Activated CD8-positive, alpha-beta T cell treated with anti-CD3 and anti-CD28 coated beads, Interleukin-2, amount 10 ng/mL, durations not matched to agents 7 days and 5 days (primary cell): ENCODE measurements at regions not wholly inside any gene's neighbourhood (a gene's known extent, or its start where the extent isn't known, plus 50 kb on each side); places are given as distances from the start of the nearest gene placed in this dataset.

Experiments used
- ATAC-seq: fragments of 150-1000 bp; cut with Tn5 transposase; one replicate; pipeline ENCODE4 v1.10.0; 2021; ENCODE audit warnings: moderate library complexity
- CTCF ChIA-PET: fragments of 350-600 bp; sonication (Branson Sonifier 250); formaldehyde crosslinking; loops from one replicate; lab custom pipeline; 2021; ENCODE audit warnings: antibody characterized with exemption; lab: Charles Lee
- POLR2A ChIA-PET: fragments of 350-600 bp; sonication (Branson Sonifier 250); formaldehyde crosslinking; loops from one replicate; lab custom pipeline; 2021; ENCODE audit warnings: antibody characterized with exemption; lab: Charles Lee
- DNase-seq: peaks from one replicate; pipeline ENCODE4 v3.0.0-alpha.2; 2020
- H3K27ac Mint-ChIP-seq: one replicate; pipeline ENCODE4 v1.8.0; 2021; ENCODE audit warnings: mild to moderate bottlenecking, mixed read lengths
- H3K27me3 Mint-ChIP-seq: one replicate; pipeline ENCODE4 v1.8.0; 2021; ENCODE audit warnings: low read depth, mixed read lengths
- H3K36me3 Mint-ChIP-seq: one replicate; pipeline ENCODE4 v1.8.0; 2021; ENCODE audit warnings: low read depth, mixed read lengths
- H3K4me1 Mint-ChIP-seq: one replicate; pipeline ENCODE4 v1.8.0; 2021; ENCODE audit warnings: low read depth, mixed read lengths
- H3K4me3 Mint-ChIP-seq: one replicate; pipeline ENCODE4 v1.8.0; 2021; ENCODE audit warnings: mild to moderate bottlenecking, mixed read lengths
- H3K9me3 Mint-ChIP-seq: one replicate; pipeline ENCODE4 v1.8.0; 2022; ENCODE audit warnings: mixed read lengths; ENCODE audit not compliant: insufficient read depth

DNA sequence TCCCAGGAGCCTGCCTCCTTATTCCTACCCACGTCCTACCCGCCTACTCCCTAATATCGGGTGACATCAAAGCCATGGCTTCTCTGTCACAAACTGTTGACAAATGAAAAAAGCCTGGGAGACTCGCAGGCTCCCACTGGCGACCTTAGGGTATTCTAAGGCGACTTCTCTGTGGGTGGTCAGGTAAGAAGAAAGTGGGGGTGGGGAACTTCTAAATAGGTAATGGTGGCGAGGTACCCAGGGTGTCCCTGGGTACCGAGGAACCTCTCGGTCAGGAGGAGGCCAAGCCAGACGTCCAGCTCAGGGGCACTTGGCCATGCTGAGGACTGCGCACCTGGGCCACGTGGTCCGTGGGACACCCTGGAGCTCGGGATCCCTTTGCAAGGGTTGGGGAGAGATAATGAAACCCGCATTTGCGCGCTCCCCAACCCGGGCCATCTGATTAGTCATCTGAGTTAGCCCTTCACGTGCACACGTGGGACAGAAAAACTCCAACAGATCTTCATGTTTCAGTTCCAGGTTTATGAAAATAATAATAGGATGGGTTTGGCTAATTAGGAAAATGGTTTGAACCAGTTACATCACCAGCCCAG lies 78.2 kb downstream of the NR2F2 start:
- H3K27ac Mint-ChIP-seq = no peak overlapping the region
- POLR2A ChIA-PET = no interaction called here
- CTCF ChIA-PET = no interaction called here

GRCh38 chr15:96409215-96410138 lies 79.0 kb downstream of the NR2F2 start:
- Mint-ChIP-seq H3K9me3 (no peaks in the 10 kb centered on the region), H3K4me1 (no peaks in the 10 kb centered on the region), H3K27ac (no peak overlapping the region), H3K36me3 (no peaks in the 10 kb centered on the region), H3K27me3 (peaks cover 55% of the 10 kb centered on the region), H3K4me3 (no peak overlapping the region)
- ChIA-PET CTCF (interaction anchor here (1.4 kb wide), 1 partner anchor 46 kb away, joined by 3 read pairs; no protein-coding TSS in a partner anchor), POLR2A (no interaction called here)
- DNase-seq (no peak), ATAC-seq (no peak)

More for the DNA sequence above, 78.2 kb downstream of the NR2F2 start:
- ATAC-seq (no peak), DNase-seq (no peak)
- H3K36me3 Mint-ChIP-seq = no peaks in the 10 kb centered on the region
- H3K4me1 Mint-ChIP-seq = no peaks in the 10 kb centered on the region
- no peak overlapping the region for H3K4me3 Mint-ChIP-seq
- H3K27me3 Mint-ChIP-seq = peaks cover 47% of the 10 kb centered on the region
- H3K9me3 Mint-ChIP-seq = no peaks in the 10 kb centered on the region

DNA sequence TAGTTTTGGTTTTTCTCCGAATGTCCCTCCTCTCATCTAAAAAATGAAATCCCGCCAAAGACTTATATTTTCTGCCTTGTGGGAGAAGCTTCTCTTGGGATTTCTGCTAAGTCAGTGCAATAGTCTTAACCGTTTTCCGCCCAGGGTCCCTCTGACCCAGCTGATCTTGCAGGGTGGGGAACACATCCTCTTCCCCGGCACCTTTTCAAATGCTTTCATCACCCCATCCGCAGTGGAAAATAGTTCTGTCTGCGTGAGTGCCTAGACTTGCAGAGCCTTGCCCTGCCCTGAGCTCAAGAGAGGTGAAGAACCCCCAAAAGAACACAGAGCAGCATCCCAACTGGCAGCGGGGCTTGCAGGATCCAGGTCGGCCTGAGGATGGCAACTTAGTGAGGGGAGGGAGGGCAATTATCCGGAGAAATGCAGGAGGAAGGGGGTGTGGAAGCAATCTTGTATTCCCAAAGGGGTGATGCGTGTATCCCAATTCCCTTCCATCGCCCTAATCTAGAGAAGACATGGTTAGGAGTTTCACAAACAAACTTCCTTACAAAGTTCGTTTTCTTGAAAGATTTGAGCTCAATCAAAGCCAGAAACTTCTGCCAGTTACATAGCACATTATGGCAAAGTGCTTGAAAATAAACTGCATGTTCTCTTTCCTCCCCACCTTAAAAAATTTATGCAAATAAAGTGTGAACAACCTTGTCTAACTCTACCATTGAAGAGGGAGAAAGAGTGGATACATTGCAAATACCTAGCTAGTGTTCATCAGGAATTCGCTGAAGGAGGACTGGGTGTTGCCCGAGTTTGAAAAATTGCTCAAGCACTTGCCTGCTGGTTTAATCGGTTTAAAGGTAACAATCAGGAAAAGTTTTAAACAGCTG lies 79.9 kb downstream of the NR2F2 start:
- no peak overlapping the region for H3K27ac Mint-ChIP-seq
- H3K9me3 Mint-ChIP-seq = no peaks in the 10 kb centered on the region
- DNase-seq (no peak), ATAC-seq (no peak)
- no peaks in the 10 kb centered on the region for H3K4me1 Mint-ChIP-seq
- H3K27me3 Mint-ChIP-seq = peaks cover 65% of the 10 kb centered on the region
- CTCF ChIA-PET = interaction anchor here (1.4 kb wide), 1 partner anchor 47 kb away, joined by 3 read pairs; no protein-coding TSS in a partner anchor
- POLR2A ChIA-PET = no interaction called here
- no peak overlapping the region for H3K4me3 Mint-ChIP-seq
- H3K36me3 Mint-ChIP-seq = no peaks in the 10 kb centered on the region

GRCh38 chr15:96411056-96412031 lies 80.8 kb downstream of the NR2F2 start:
- H3K27me3 Mint-ChIP-seq = peaks cover 69% of the 10 kb centered on the region
- ChIA-PET POLR2A (no interaction called here), CTCF (interaction anchor here (1.4 kb wide), 1 partner anchor 48 kb away, joined by 3 read pairs; no protein-coding TSS in a partner anchor)
- H3K4me3 Mint-ChIP-seq = no peak overlapping the region
- H3K9me3 Mint-ChIP-seq = no peaks in the 10 kb centered on the region
- H3K27ac Mint-ChIP-seq = no peak overlapping the region
- no peaks in the 10 kb centered on the region for H3K4me1 Mint-ChIP-seq
- no peak for DNase-seq
- H3K36me3 Mint-ChIP-seq = no peaks in the 10 kb centered on the region
- ATAC-seq = no peak

GRCh38 chr15:96412045-96412905 lies 81.8 kb downstream of the NR2F2 start:
- POLR2A ChIA-PET = no interaction called here
- Mint-ChIP-seq H3K27ac (no peak overlapping the region), H3K9me3 (no peaks in the 10 kb centered on the region), H3K36me3 (no peaks in the 10 kb centered on the region), H3K4me1 (no peaks in the 10 kb centered on the region), H3K27me3 (peaks cover 75% of the 10 kb centered on the region), H3K4me3 (no peak overlapping the region)
- CTCF ChIA-PET = no interaction called here
- ATAC-seq (no peak), DNase-seq (no peak)

DNA sequence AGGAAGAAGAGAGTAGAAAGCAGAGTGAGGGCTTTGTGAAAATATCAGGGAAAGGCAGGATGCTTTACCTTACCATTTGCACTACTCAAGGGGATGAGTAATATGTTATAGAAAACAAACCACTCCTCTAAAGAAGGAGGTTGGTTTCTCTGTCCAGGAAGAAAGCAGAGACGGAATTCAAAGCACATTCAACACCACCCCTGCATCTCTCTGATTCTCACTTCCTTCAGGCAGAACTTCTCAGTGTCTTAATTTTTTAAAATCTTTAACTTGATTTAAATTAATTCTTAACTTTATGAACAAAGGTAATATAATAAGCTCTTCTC lies 82.4 kb downstream of the NR2F2 start:
- ChIA-PET CTCF (no interaction called here), POLR2A (no interaction called here)
- DNase-seq (no peak), ATAC-seq (no peak)
- no peaks in the 10 kb centered on the region for H3K9me3 Mint-ChIP-seq
- peaks cover 75% of the 10 kb centered on the region for H3K27me3 Mint-ChIP-seq
- no peak overlapping the region for H3K27ac Mint-ChIP-seq
- H3K36me3 Mint-ChIP-seq = no peaks in the 10 kb centered on the region
- no peaks in the 10 kb centered on the region for H3K4me1 Mint-ChIP-seq
- H3K4me3 Mint-ChIP-seq = no peak overlapping the region

- Mint-ChIP-seq H3K27me3 (peaks cover 80% of the 10 kb centered on the region), H3K9me3 (no peaks in the 10 kb centered on the region), H3K27ac (no peak overlapping the region), H3K4me3 (no peak overlapping the region), H3K4me1 (no peaks in the 10 kb centered on the region), H3K36me3 (no peaks in the 10 kb centered on the region)
- POLR2A ChIA-PET = no interaction called here
- DNase-seq (no peak), ATAC-seq (no peak)
- CTCF ChIA-PET = no interaction called here
Measured at GRCh38 chr15:96413657-96414056, 83.2 kb downstream of the NR2F2 start.

GRCh38 chr15:96414875-96415274 lies 84.4 kb downstream of the NR2F2 start:
- Mint-ChIP-seq H3K27ac (no peak overlapping the region), H3K4me3 (no peak overlapping the region), H3K4me1 (no peaks in the 10 kb centered on the region), H3K9me3 (no peaks in the 10 kb centered on the region), H3K27me3 (peaks cover 76% of the 10 kb centered on the region), H3K36me3 (no peaks in the 10 kb centered on the region)
- no peak for ATAC-seq
- no peak for DNase-seq
- CTCF ChIA-PET = no interaction called here
- POLR2A ChIA-PET = no interaction called here

DNA sequence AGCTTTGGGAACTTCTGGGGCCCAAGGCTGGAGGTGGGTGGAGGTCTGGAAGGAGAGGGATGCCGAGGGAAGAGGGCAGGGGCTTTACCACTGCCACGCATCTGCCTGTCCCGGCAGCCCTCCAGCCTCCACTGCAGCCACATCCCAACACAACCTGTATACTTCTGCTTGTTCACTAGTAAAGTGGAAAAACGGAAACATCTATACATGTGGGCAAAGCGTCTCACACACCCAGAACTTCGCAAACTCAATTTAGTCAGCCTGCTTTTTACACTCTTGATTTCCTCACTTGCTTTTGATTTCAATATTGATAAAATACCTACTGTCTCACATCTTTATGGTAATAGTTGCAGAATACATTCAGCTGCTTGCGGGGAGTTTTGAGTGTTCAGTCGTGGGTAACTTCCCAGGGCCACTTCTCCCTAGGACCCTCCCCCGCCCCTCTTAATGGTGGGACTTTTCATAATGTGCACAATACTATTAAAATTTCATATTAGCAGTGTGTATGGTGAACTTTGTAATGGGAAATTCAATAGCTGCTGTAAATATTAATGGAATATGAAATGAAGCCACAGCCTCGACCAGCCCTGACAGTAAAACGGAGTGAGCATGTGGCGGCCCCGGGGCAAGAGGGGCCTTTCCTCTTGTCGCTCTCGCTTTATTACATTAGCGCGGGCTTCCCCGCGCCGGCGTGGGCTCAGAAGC lies 85.2 kb downstream of the NR2F2 start:
- no peak for DNase-seq
- Mint-ChIP-seq H3K36me3 (no peaks in the 10 kb centered on the region), H3K4me1 (no peaks in the 10 kb centered on the region), H3K27ac (no peak overlapping the region), H3K4me3 (no peak overlapping the region), H3K9me3 (no peaks in the 10 kb centered on the region), H3K27me3 (peaks cover 68% of the 10 kb centered on the region)
- ChIA-PET CTCF (no interaction called here), POLR2A (no interaction called here)
- no peak for ATAC-seq
